Upper lobe of left lung (tissue), 4 donors: ENCODE measurements at regions not wholly inside any gene's neighbourhood (a gene's known extent, or its start where the extent isn't known, plus 50 kb on each side); places are given as distances from the start of the nearest gene placed in this dataset.
"Not testable (repeated sequence)": the region's sequence is repeated elsewhere in the genome, so short reads cannot be mapped to it uniquely, and the experiment has no call there.

ENCODE experiments used
- CTCF ChIP-seq, 6 experiments: fragments of 450-650 bp in 4 of 6; fragments of 200-600 bp in 2 of 6; sonication (generic) in 2 of 6; IDR thresholded peaks; one replicate each; pipeline ENCODE4 v1.5.1; 2016 to 2019; ENCODE audit warnings: antibody characterized with exemption in 6 of 6
- EP300 ChIP-seq, 4 donors: sonication (generic); formaldehyde crosslinking; IDR thresholded peaks; one replicate each; pipeline ENCODE4 v1.5.1; 2017; ENCODE audit warnings: antibody characterized with exemption in 4 of 4, control low read depth in 2 of 4
- POLR2A ChIP-seq, 4 donors: fragments of 450-650 bp; IDR thresholded peaks; one replicate each; pipeline ENCODE4 v1.5.1; 2016 to 2017; ENCODE audit warnings: antibody characterized with exemption in 4 of 4, mild to moderate bottlenecking in 2 of 4
- POLR2AphosphoS5 ChIP-seq, 2 donors: sonication (generic); formaldehyde crosslinking; IDR thresholded peaks; one replicate each; pipeline ENCODE4 v1.5.1; 2017; ENCODE audit warnings: antibody characterized with exemption in 2 of 2

DNA sequence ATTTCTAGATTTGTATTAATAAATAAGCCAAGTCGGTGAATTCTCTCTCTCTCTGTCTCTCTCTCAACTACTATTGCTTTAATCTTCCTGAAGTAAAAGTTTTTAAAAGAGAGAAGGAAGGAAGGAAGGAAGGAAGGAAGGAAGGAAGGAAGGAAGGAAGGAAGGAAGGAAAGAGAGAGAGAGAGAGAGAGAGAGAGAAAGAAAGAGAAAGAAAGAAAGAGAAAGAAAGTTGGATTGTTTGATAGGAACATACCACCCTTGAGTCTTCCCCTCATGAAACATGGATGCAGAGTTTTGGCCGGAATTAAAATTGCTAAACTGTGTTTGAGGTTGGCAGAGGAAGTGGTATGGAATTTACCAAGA, 159.9 kb upstream of the NR2F2 start:
- not testable (repeated sequence) for TF ChIP-seq POLR2AphosphoS5, CTCF, POLR2A, EP300 (IDR thresholded peaks at IDR 0.05)
